Peyer's patch (tissue), 4 donors: ENCODE measurements at regions not wholly inside any gene's neighbourhood (a gene's known extent, or its start where the extent isn't known, plus 50 kb on each side); places are given as distances from the start of the nearest gene placed in this dataset.

ENCODE experiments used
- CTCF ChIP-seq, 6 experiments: fragments of 450-650 bp in 4 of 6; fragments of 200-600 bp in 2 of 6; sonication (generic) in 1 of 6; IDR thresholded peaks; one replicate each; pipeline ENCODE4 v1.5.1; 2017 to 2019; ENCODE audit warnings: antibody characterized with exemption in 6 of 6, mild to moderate bottlenecking in 3 of 6, moderate library complexity in 1 of 6
- POLR2A ChIP-seq, 2 donors: fragments of 450-650 bp; IDR thresholded peaks; one replicate each; pipeline ENCODE4 v1.5.1; 2017; ENCODE audit warnings: antibody characterized with exemption in 2 of 2, mild to moderate bottlenecking in 2 of 2, moderate library complexity in 2 of 2

- TF ChIP-seq CTCF (IDR thresholded peaks at IDR 0.05) = no peak
- no peak for TF ChIP-seq POLR2A (IDR thresholded peaks at IDR 0.05)
Observed at GRCh38 chr5:2856206-2856605, 104.7 kb upstream of the IRX2 start.
